ENCODE measurements at regions not wholly inside any gene's neighbourhood (a gene's known extent, or its start where the extent isn't known, plus 50 kb on each side); places are given as distances from the start of the nearest gene placed in this dataset.

DNA sequence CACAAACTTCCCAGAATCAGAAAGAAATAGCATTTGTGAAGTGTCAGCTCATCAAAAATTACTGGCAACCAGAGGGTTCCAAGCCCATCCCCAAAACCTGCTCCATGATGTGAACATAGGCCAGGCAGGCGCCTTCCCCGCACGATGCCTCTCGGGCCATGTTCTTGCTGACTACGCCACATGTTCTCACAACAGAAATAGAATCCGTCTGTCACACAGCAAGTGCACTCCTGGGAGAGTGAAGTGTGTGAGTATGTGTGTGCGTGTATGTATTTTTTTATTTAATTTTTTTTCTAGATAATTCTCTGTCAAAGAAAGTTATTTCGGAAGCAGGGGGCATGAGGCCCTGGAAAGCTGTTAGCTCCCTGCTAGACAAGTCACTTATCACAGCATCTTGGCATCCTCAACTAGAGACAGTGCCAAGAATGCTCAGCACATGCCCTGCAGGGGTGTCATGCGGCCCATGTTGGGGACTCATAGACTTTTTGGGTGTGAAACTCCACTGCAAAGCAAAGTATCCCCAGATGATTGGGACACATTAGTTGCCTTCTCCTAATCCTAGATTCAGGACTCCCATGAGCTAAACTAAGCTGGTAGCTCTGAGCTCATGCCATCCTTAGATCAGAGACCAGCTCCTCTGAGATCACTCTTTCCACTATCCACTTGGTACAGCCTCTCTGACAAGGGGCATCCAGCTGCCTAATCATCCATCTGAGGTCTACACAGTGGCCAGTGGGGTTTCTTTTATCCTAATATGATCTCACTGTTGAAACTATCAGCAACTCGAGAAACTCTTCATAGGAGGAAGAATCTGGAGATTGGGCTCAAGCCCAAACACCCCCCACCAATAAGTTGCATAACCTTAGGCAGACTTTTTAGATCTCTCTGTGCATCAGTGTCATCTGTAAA, 53.2 kb upstream of the CYRIA start:
- no peak for DNase-seq (ENCODE audit: low read depth)
- no peak overlapping the region for H3K4me3 ChIP-seq (ENCODE audit: low read depth, low read length)
- in situ Hi-C loops (cut with HindIII; ENCODE audit: low sequenced_read_pairs) = no loop called here
- TF ChIP-seq, protein P1, sequence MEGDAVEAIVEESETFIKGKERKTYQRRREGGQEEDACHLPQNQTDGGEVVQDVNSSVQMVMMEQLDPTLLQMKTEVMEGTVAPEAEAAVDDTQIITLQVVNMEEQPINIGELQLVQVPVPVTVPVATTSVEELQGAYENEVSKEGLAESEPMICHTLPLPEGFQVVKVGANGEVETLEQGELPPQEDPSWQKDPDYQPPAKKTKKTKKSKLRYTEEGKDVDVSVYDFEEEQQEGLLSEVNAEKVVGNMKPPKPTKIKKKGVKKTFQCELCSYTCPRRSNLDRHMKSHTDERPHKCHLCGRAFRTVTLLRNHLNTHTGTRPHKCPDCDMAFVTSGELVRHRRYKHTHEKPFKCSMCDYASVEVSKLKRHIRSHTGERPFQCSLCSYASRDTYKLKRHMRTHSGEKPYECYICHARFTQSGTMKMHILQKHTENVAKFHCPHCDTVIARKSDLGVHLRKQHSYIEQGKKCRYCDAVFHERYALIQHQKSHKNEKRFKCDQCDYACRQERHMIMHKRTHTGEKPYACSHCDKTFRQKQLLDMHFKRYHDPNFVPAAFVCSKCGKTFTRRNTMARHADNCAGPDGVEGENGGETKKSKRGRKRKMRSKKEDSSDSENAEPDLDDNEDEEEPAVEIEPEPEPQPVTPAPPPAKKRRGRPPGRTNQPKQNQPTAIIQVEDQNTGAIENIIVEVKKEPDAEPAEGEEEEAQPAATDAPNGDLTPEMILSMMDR (IDR thresholded peaks at IDR 0.05; ENCODE audit: low read depth, low read length, missing control alignments) = no peak

DNA sequence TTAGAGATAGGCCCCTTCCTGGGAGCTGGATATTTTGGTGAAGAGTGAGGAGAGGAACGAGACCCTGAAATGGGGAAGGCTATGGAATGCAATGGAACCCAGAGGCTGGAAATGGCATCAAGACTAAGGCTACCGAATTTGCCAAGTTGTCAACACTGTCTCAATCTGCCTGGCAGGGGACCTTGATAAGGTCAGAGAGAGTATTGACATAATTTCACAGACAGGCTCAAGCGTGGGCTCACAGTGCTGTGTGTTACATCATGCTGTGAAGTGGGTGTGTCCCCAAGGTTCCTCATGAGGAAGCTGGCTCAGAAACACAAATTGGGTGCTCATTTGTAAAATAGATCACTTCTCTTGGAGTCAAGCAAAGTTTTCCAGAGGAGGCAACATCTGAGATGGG, 51.8 kb upstream of the CYRIA start:
- TF ChIP-seq, protein P1 (IDR thresholded peaks at IDR 0.05; ENCODE audit: low read depth, low read length, missing control alignments) = no peak
- no peak for DNase-seq (ENCODE audit: low read depth)
- H3K4me3 ChIP-seq (ENCODE audit: low read depth, low read length) = no peak overlapping the region
- in situ Hi-C loops (cut with HindIII; ENCODE audit: low sequenced_read_pairs) = no loop called here

DNA sequence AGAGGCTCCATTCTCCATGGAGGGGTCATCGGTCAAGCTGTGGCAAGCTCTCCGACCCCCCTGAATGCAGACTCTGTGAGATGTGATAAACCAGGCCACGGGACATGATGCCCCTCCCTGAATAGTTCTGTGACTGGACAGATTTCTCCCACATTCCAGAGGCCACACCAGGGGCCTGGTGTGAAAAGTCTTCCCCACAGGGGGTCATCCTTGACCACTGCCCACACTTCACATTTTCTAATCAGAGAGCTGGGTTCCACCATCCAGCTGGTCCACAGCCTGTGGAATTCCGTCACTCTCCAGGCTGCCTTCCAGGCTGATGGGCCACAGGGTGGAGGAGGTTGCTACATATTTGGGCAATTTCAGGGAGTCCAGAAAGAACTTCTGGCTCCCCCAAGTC, 51.3 kb upstream of the CYRIA start:
- DNase-seq (ENCODE audit: low read depth) = no peak
- H3K4me3 ChIP-seq (ENCODE audit: low read depth, low read length) = no peak overlapping the region
- in situ Hi-C loops (cut with HindIII; ENCODE audit: low sequenced_read_pairs) = no loop called here
- TF ChIP-seq, protein P1 (IDR thresholded peaks at IDR 0.05; ENCODE audit: low read depth, low read length, missing control alignments) = no peak

DNA sequence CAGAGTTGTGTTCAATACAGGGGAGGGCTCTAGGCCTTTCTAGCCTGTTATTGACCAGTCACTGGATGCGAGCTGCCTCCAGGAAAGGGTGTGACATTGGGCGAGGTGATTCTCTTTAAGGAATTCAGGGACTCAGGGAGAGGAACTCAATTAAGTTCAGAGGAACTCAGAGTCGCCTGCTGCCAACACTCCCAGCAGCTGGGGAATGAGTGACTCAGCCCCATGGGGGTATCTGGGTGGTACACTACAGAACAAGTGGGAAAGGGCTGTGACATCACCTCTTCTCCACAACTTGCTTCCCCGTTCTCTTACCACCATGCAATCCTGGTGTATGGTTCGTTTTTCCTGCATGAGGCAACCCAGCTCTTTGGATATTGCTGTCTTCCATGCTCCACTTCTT, 50.4 kb upstream of the CYRIA start:
- in situ Hi-C loops (cut with HindIII; ENCODE audit: low sequenced_read_pairs) = no loop called here
- no peak for DNase-seq (ENCODE audit: low read depth)
- no peak overlapping the region for H3K4me3 ChIP-seq (ENCODE audit: low read depth, low read length)
- TF ChIP-seq, protein P1 (IDR thresholded peaks at IDR 0.05; ENCODE audit: low read depth, low read length, missing control alignments) = no peak
